HEK293 (cell line): ENCODE measurements at regions not wholly inside any gene's neighbourhood (a gene's known extent, or its start where the extent isn't known, plus 50 kb on each side); places are given as distances from the start of the nearest gene placed in this dataset.
"Not testable (repeated sequence)": the region's sequence is repeated elsewhere in the genome, so short reads cannot be mapped to it uniquely, and the experiment has no call there.

Experiments used
- CTCF ChIA-PET: fragments of 350-600 bp; formaldehyde crosslinking; extraction: SDS; loops from one replicate; lab custom pipeline; 2021; ENCODE audit warnings: antibody characterized with exemption; lab: Yijun Ruan, JAX
- POLR2A ChIA-PET: fragments of 300-600 bp; formaldehyde crosslinking; extraction: SDS; loops from one replicate; lab custom pipeline; 2020; ENCODE audit warnings: antibody characterized with exemption, inconsistent platforms; lab: Yijun Ruan, JAX
- H3K27ac ChIP-seq: fragments of 200-500 bp; sonication (Bioruptor generic); 2 replicates; pipeline ENCODE4 v1.5.1; 2014; ENCODE audit warnings: low read depth, low read length, control low read depth, inconsistent platforms; ENCODE audit errors: extremely low read depth
- H3K36me3 ChIP-seq, 2 experiments: fragments of 200-500 bp in 1 of 2; sonication (Bioruptor generic) in 1 of 2; 1 replicate in 1 of 2; 2 replicates in 1 of 2; pipeline ENCODE4 v1.5.1; 2014 to 2017; ENCODE audit warnings: inconsistent platforms in 2 of 2, low read length in 2 of 2; ENCODE audit not compliant: control insufficient read depth in 2 of 2, insufficient read depth in 1 of 2
- H3K4me1 ChIP-seq: fragments of 200-500 bp; sonication (Bioruptor generic); 2 replicates; pipeline ENCODE4 v1.5.1; 2014; ENCODE audit warnings: mild to moderate bottlenecking, low read length, inconsistent platforms; ENCODE audit not compliant: control insufficient read depth, insufficient read depth
- H3K4me3 ChIP-seq: 2 replicates; pipeline ENCODE4 v1.5.1; 2011; ENCODE audit warnings: low read depth, mild to moderate bottlenecking, control low read depth, low read length, moderate library complexity
- H3K9me3 ChIP-seq: fragments of 200-500 bp; sonication (Bioruptor generic); 2 replicates; pipeline ENCODE4 v1.5.1; 2014; ENCODE audit warnings: low read depth, low read length, inconsistent platforms; ENCODE audit not compliant: control insufficient read depth, insufficient read depth
- ATF2 ChIP-seq: fragments of 450-650 bp; formaldehyde crosslinking; IDR thresholded peaks from 2 replicates; pipeline ENCODE4 v1.5.1; 2016; ENCODE audit warnings: missing biosample characterization, missing genetic modification characterization, low read depth
- ELK4 ChIP-seq: IDR thresholded peaks from 2 replicates; pipeline ENCODE4 v1.6.1; 2011; ENCODE audit warnings: mild to moderate bottlenecking, low read depth, low read length, borderline replicate concordance
- FEZF1 ChIP-seq: fragments of 450-650 bp; formaldehyde crosslinking; IDR thresholded peaks from 2 replicates; pipeline ENCODE4 v1.5.1; 2016; ENCODE audit warnings: missing biosample characterization, missing genetic modification characterization
- GFI1B ChIP-seq: fragments of 450-650 bp; formaldehyde crosslinking; IDR thresholded peaks from 2 replicates; pipeline ENCODE4 v1.5.1; 2016; ENCODE audit warnings: missing biosample characterization, missing genetic modification characterization
- GLIS1 ChIP-seq: fragments of 450-650 bp; formaldehyde crosslinking; IDR thresholded peaks from 2 replicates; pipeline ENCODE4 v1.5.1; 2016; ENCODE audit warnings: missing biosample characterization, missing genetic modification characterization
- MZF1 ChIP-seq: fragments of 450-650 bp; formaldehyde crosslinking; IDR thresholded peaks from 2 replicates; pipeline ENCODE4 v1.5.1; 2017; ENCODE audit warnings: missing biosample characterization, missing genetic modification characterization, borderline replicate concordance
- SP3 ChIP-seq: fragments of 450-650 bp; formaldehyde crosslinking; IDR thresholded peaks from 2 replicates; pipeline ENCODE4 v1.5.1; 2016; ENCODE audit warnings: missing biosample characterization, missing genetic modification characterization
- ZBTB17 ChIP-seq: fragments of 450-650 bp; formaldehyde crosslinking; IDR thresholded peaks from 2 replicates; pipeline ENCODE4 v1.5.1; 2016; ENCODE audit warnings: missing biosample characterization, missing genetic modification characterization
- ZNF121 ChIP-seq: fragments of 450-650 bp; formaldehyde crosslinking; IDR thresholded peaks from 2 replicates; pipeline ENCODE4 v1.5.1; 2016; ENCODE audit warnings: missing biosample characterization, missing genetic modification characterization
- ZNF184 ChIP-seq: fragments of 450-650 bp; IDR thresholded peaks from 2 replicates; pipeline ENCODE4 v1.5.1; 2018; ENCODE audit warnings: missing biosample characterization, mild to moderate bottlenecking, missing genetic modification characterization
- ZNF239 ChIP-seq: fragments of 450-650 bp; formaldehyde crosslinking; IDR thresholded peaks from 2 replicates; pipeline ENCODE4 v1.5.1; 2016; ENCODE audit warnings: missing biosample characterization, missing genetic modification characterization
- ZNF26 ChIP-seq: fragments of 450-650 bp; formaldehyde crosslinking; IDR thresholded peaks from 2 replicates; pipeline ENCODE4 v1.5.1; 2016; ENCODE audit warnings: missing biosample characterization, missing genetic modification characterization
- ZNF335 ChIP-seq: fragments of 450-650 bp; formaldehyde crosslinking; conservative IDR thresholded peaks from 2 replicates; pipeline ENCODE4 v1.5.1; 2016; ENCODE audit warnings: missing biosample characterization, missing genetic modification characterization
- ZNF366 ChIP-seq: fragments of 450-650 bp; formaldehyde crosslinking; conservative IDR thresholded peaks from 2 replicates; pipeline ENCODE4 v1.5.1; 2016; ENCODE audit warnings: missing biosample characterization, missing genetic modification characterization
- ZNF561 ChIP-seq: fragments of 450-650 bp; IDR thresholded peaks from 2 replicates; pipeline ENCODE4 v1.5.1; 2018; ENCODE audit warnings: missing biosample characterization, missing genetic modification characterization, borderline replicate concordance
- ZNF580 ChIP-seq: fragments of 450-650 bp; formaldehyde crosslinking; IDR thresholded peaks from 2 replicates; pipeline ENCODE4 v1.5.1; 2016; ENCODE audit warnings: missing biosample characterization, missing genetic modification characterization
- ZNF843 ChIP-seq: fragments of 450-650 bp; formaldehyde crosslinking; IDR thresholded peaks from 2 replicates; pipeline ENCODE4 v1.5.1; 2016; ENCODE audit warnings: missing biosample characterization, missing genetic modification characterization

- H3K4me1 ChIP-seq, result peaks cover 7% of the 10 kb centered on the region; the same call in 1 of the 2 replicates
- TF ChIP-seq ZNF121 (tag by site-specific recombination) (no peak), ATF2 (tag by site-specific recombination) (peak; percentile 78; the same call in 1 of the 2 replicates)
- H3K4me3 ChIP-seq, result no peak overlapping the region
- H3K36me3 ChIP-seq, result no peaks in the 10 kb centered on the region
- H3K27ac ChIP-seq, result no peak overlapping the region
- H3K9me3 ChIP-seq, result no peaks in the 10 kb centered on the region
- ChIA-PET POLR2A (no interaction called here), CTCF (no interaction called here)
Measured at GRCh38 chr1:99551812-99552614, 93.9 kb upstream of the PALMD start.

GRCh38 chr1:99553301-99553700 is 92.6 kb upstream of the PALMD start:
- Histone ChIP-seq H3K36me3 (no peaks in the 10 kb centered on the region), H3K4me1 (peaks cover 7% of the 10 kb centered on the region; the same call in 1 of the 2 replicates), H3K27ac (no peak overlapping the region), H3K9me3 (no peaks in the 10 kb centered on the region), H3K4me3 (no peak overlapping the region)
- TF ChIP-seq SP3 (tag by site-specific recombination) (no peak), ZNF26 (no peak), ELK4 (no peak), ZNF239 (tag by site-specific recombination) (no peak), ZNF184 (tag by site-specific recombination) (no peak), ZNF580 (tag by site-specific recombination) (no peak), ZNF561 (tag by site-specific recombination) (no peak), ZBTB17 (tag by site-specific recombination) (no peak), ZNF335 (tag by site-specific recombination) (no peak)
- ChIA-PET CTCF (no interaction called here), POLR2A (no interaction called here)

- H3K4me3 ChIP-seq, H3K9me3 ChIP-seq, POLR2A ChIA-PET, CTCF ChIA-PET, H3K27ac ChIP-seq, H3K4me1 ChIP-seq, H3K36me3 ChIP-seq: not testable (repeated sequence)
- peak; percentile 37; the same call in 1 of the 2 replicates for TF ChIP-seq ZNF843
- TF ChIP-seq FEZF1 (tag by site-specific recombination), result peak; percentile 34; the same call in 1 of the 2 replicates
- TF ChIP-seq MZF1 (tag by site-specific recombination), result peak; percentile 48; the same call in 1 of the 2 replicates
- peak; percentile 56; the same call in 1 of the 2 replicates for TF ChIP-seq GFI1B (tag by site-specific recombination)
- TF ChIP-seq GLIS1, result peak; percentile 9; the same call in 1 of the 2 replicates
- TF ChIP-seq ZBTB17 (tag by site-specific recombination), result 0 out of 2 replicates have a peak, but pooled peaks have one; percentile 36
- 0 out of 2 replicates have a peak, but pooled peaks have one; percentile 14 for TF ChIP-seq ZNF366 (tag by site-specific recombination)
Measured at GRCh38 chr1:99553819-99554218, 92.1 kb upstream of the PALMD start.
